Ishikawa (cell line): ENCODE measurements at regions not wholly inside any gene's neighbourhood (a gene's known extent, or its start where the extent isn't known, plus 50 kb on each side); places are given as distances from the start of the nearest gene placed in this dataset.

Source experiments
- CEBPB ChIP-seq: IDR thresholded peaks from 2 replicates; pipeline ENCODE4 v1.6.1; 2012
- CREB1 ChIP-seq: IDR thresholded peaks from 2 replicates; pipeline ENCODE4 v1.6.1; 2012; ENCODE audit warnings: low read depth
- EGR1 ChIP-seq: IDR thresholded peaks from 2 replicates; pipeline ENCODE4 v1.6.1; 2012
- EP300 ChIP-seq: IDR thresholded peaks from 2 replicates; pipeline ENCODE4 v1.6.1; 2012; ENCODE audit warnings: borderline replicate concordance
- FOXM1 ChIP-seq: IDR thresholded peaks from 2 replicates; pipeline ENCODE4 v1.6.1; 2012; ENCODE audit warnings: low read depth, borderline replicate concordance
- NFIC ChIP-seq: IDR thresholded peaks from 2 replicates; pipeline ENCODE4 v1.6.1; 2012
- RAD21 ChIP-seq: IDR thresholded peaks from 2 replicates; pipeline ENCODE4 v1.6.1; 2012; ENCODE audit warnings: low read depth
- REST ChIP-seq: IDR thresholded peaks from 2 replicates; pipeline ENCODE4 v1.6.1; 2012; ENCODE audit warnings: low read depth, mild to moderate bottlenecking
- TAF1 ChIP-seq: IDR thresholded peaks from 2 replicates; pipeline ENCODE4 v1.6.1; 2012; ENCODE audit warnings: low read depth, mild to moderate bottlenecking
- TCF12 ChIP-seq: IDR thresholded peaks from 2 replicates; pipeline ENCODE4 v1.6.1; 2012; ENCODE audit warnings: low read depth
- TEAD4 ChIP-seq: IDR thresholded peaks from 2 replicates; pipeline ENCODE4 v1.6.1; 2012
- USF1 ChIP-seq: IDR thresholded peaks from 2 replicates; pipeline ENCODE4 v1.6.1; 2012
- YY1 ChIP-seq: IDR thresholded peaks from 2 replicates; pipeline ENCODE4 v1.6.1; 2012; ENCODE audit warnings: low read depth
- ZBTB7A ChIP-seq: IDR thresholded peaks from 2 replicates; pipeline ENCODE4 v1.6.1; 2012; ENCODE audit warnings: low read depth
- TF ChIP-seq, protein P1 (sequence below): IDR thresholded peaks from 2 replicates; pipeline ENCODE4 v1.6.1; 2012

GRCh38 chr4:42733380-42733779 lies 76.5 kb upstream of the ATP8A1 start:
- TF ChIP-seq FOXM1 (no peak), TEAD4 (no peak), YY1 (no peak), EGR1 (no peak), CEBPB (no peak)
- TF ChIP-seq, protein P1, sequence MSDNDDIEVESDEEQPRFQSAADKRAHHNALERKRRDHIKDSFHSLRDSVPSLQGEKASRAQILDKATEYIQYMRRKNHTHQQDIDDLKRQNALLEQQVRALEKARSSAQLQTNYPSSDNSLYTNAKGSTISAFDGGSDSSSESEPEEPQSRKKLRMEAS = no peak

- no peak for TF ChIP-seq REST
- TF ChIP-seq CREB1 = no peak
- no peak for TF ChIP-seq EP300
- TF ChIP-seq NFIC = no peak
- no peak for TF ChIP-seq ZBTB7A
- TF ChIP-seq CEBPB = no peak
- TF ChIP-seq YY1 = no peak
- no peak for TF ChIP-seq FOXM1
- TF ChIP-seq TEAD4 = no peak
- no peak for TF ChIP-seq USF1
- TF ChIP-seq EGR1 = no peak
- TF ChIP-seq, protein P1 = no peak
- TF ChIP-seq RAD21 = no peak
Observed at GRCh38 chr4:42732776-42733175, 75.9 kb upstream of the ATP8A1 start.

GRCh38 chr4:42729505-42730237 lies 72.8 kb upstream of the ATP8A1 start:
- no peak for TF ChIP-seq USF1
- no peak for TF ChIP-seq TEAD4
- TF ChIP-seq, protein P1 = no peak
- no peak for TF ChIP-seq TAF1
- TF ChIP-seq RAD21 = no peak
- TF ChIP-seq ZBTB7A = no peak
- TF ChIP-seq EP300 = no peak
- no peak for TF ChIP-seq TCF12
- no peak for TF ChIP-seq CREB1
- TF ChIP-seq YY1 = no peak
- no peak for TF ChIP-seq EGR1
- no peak for TF ChIP-seq CEBPB
- TF ChIP-seq REST = no peak
- no peak for TF ChIP-seq NFIC
- TF ChIP-seq FOXM1 = no peak

DNA sequence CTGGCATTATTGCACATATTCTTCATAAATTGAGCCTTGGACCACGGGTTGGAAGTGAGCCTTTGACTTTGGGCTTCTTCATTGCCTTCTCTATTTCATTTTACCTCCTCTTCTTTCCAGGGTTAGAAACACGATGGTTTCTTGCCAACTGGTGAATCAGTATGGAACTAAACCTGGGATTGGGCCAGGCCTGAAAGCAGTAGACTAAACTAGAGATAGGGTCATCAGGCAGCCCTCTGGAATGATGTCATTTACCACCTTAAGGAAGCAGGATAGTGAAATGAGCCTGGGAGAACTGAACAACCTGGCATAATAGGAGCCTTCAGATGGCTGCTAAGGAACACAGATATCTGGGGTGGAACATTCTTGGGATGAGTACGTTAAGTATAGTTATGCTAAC lies 67.5 kb upstream of the ATP8A1 start:
- no peak for TF ChIP-seq EP300
- TF ChIP-seq NFIC = no peak
- no peak for TF ChIP-seq USF1
- TF ChIP-seq, protein P1 = no peak
- TF ChIP-seq RAD21 = no peak

DNA sequence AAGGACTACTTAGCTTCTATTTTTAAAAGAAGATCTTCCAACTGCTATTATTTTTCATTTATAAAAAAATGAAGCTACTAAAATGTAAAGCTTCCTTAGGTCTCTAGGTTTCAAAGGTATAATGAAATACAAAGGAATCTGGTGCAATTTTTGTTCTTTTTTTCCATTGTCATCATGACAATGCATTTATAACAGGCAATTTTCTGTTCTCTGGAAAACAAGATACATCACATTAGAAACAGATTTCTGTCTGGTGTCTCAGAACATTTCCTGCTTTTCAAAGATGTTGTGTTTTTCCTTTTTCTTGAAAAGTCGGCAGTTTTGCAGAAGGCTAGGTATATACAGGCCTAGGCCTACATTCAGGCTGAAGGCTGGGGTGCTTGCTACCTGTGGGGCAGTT lies 63.6 kb upstream of the ATP8A1 start:
- TF ChIP-seq, protein P1 = no peak
- TF ChIP-seq RAD21 (no peak), ZBTB7A (no peak), REST (no peak), TCF12 (no peak), YY1 (no peak), EP300 (no peak), FOXM1 (no peak), NFIC (no peak), USF1 (no peak), EGR1 (no peak), CEBPB (no peak), TEAD4 (no peak), TAF1 (no peak), CREB1 (no peak)
